SK-N-SH (cell line): ENCODE measurements at regions not wholly inside any gene's neighbourhood (a gene's known extent, or its start where the extent isn't known, plus 50 kb on each side); places are given as distances from the start of the nearest gene placed in this dataset.

Experiments
- CTCF ChIA-PET: fragments of 300-600, 350-600 bp; formaldehyde crosslinking; extraction: SDS; loops from one replicate; lab custom pipeline; 2021; lab: Yijun Ruan, JAX
- POLR2A ChIA-PET: fragments of 350-600 bp; sonication (Branson Sonifier 250); formaldehyde crosslinking; extraction: SDS; loops from one replicate; lab custom pipeline; 2020; ENCODE audit warnings: antibody characterized with exemption, inconsistent platforms; lab: Yijun Ruan, JAX
- DNase-seq: peaks from one replicate; pipeline ENCODE4 v3.0.0; 2012
- H2AFZ ChIP-seq: fragments of 200-600 bp; sonication (generic); 2 replicates; pipeline ENCODE4 v1.8.1; 2016; ENCODE audit warnings: antibody characterized with exemption, mild to moderate bottlenecking, low read depth
- H3F3A ChIP-seq: fragments of 200-600 bp; sonication (generic); replicated peaks from 2 replicates; pipeline ENCODE3; 2016; ENCODE audit warnings: antibody characterized with exemption, mild to moderate bottlenecking; ENCODE audit not compliant: insufficient read depth
- H3K27ac ChIP-seq, 2 experiments: fragments of 200-500 bp in 1 of 2; fragments of 200-600 bp in 1 of 2; sonication (Bioruptor generic) in 1 of 2; sonication (generic), shearing (Covaris generic) in 1 of 2; 2 replicates each; pipeline versions ENCODE4 v1.5.1 to v1.6.1; 2014 to 2016; ENCODE audit warnings: low read depth in 2 of 2, inconsistent platforms in 1 of 2, low read length in 1 of 2, mild to moderate bottlenecking in 1 of 2, mixed read lengths in 1 of 2
- H3K27me3 ChIP-seq: fragments of 200-600 bp; sonication (generic), shearing (Covaris generic); 2 replicates; pipeline ENCODE4 v1.6.1; 2016; ENCODE audit warnings: mixed run types; ENCODE audit not compliant: insufficient read depth
- H3K36me3 ChIP-seq, 2 experiments: fragments of 200-500 bp in 1 of 2; fragments of 200-600 bp in 1 of 2; sonication (Bioruptor generic) in 1 of 2; sonication (generic) in 1 of 2; replicated peaks in 1 of 2; 2 replicates each; pipeline versions ENCODE3 to v1.5.1; 2014 to 2016; ENCODE audit warnings: low read length in 1 of 2, mild to moderate bottlenecking in 1 of 2; ENCODE audit not compliant: insufficient read depth in 2 of 2, control insufficient read depth in 1 of 2
- H3K4me1 ChIP-seq, 2 experiments: fragments of 200-500 bp in 1 of 2; fragments of 200-600 bp in 1 of 2; sonication (Bioruptor generic) in 1 of 2; sonication (generic), shearing (Covaris generic) in 1 of 2; 2 replicates each; pipeline versions ENCODE4 v1.5.1 to v1.6.1; 2014 to 2016; ENCODE audit warnings: low read depth in 1 of 2, low read length in 1 of 2, mixed run types in 1 of 2; ENCODE audit not compliant: insufficient read depth in 2 of 2, control insufficient read depth in 1 of 2
- H3K4me2 ChIP-seq: fragments of 200-600 bp; sonication (generic), shearing (Covaris generic); 2 replicates; pipeline ENCODE4 v1.6.1; 2017; ENCODE audit warnings: mixed run types
- H3K4me3 ChIP-seq, 2 experiments: fragments of 200-500 bp in 1 of 2; fragments of 200-600 bp in 1 of 2; sonication (Bioruptor generic) in 1 of 2; sonication (generic), shearing (Covaris generic) in 1 of 2; 2 replicates each; pipeline versions ENCODE4 v1.5.1 to v1.8.1; 2014 to 2016; ENCODE audit warnings: low read depth in 2 of 2, inconsistent platforms in 1 of 2, low read length in 1 of 2, mild to moderate bottlenecking in 1 of 2, mixed read lengths in 1 of 2, moderate library complexity in 1 of 2
- H3K79me2 ChIP-seq: fragments of 200-600 bp; sonication (generic); 2 replicates; pipeline ENCODE4 v1.8.1; 2017; ENCODE audit warnings: mild to moderate bottlenecking; ENCODE audit not compliant: insufficient read depth
- H3K9ac ChIP-seq: fragments of 200-600 bp; sonication (generic); 2 replicates; pipeline ENCODE4 v1.6.1; 2017; ENCODE audit warnings: mixed run types
- H3K9me2 ChIP-seq: fragments of 200-600 bp; sonication (generic); 2 replicates; pipeline ENCODE4 v1.6.1; 2017; ENCODE audit warnings: mixed run types
- H3K9me3 ChIP-seq: fragments of 200-600 bp; sonication (generic); 2 replicates; pipeline ENCODE4 v1.6.1; 2017; ENCODE audit warnings: mixed run types, mild to moderate bottlenecking, moderate library complexity
- H4K20me1 ChIP-seq: fragments of 200-600 bp; sonication (generic); 2 replicates; pipeline ENCODE4 v1.6.1; 2017; ENCODE audit warnings: mild to moderate bottlenecking, mixed run types; ENCODE audit not compliant: insufficient read depth
- CHD2 ChIP-seq: fragments of 150-350 bp; IDR thresholded peaks from 2 replicates; pipeline ENCODE4 v1.6.1; 2018; ENCODE audit warnings: low read length; ENCODE audit not compliant: partially characterized antibody
- CTCF ChIP-seq: fragments of 200-600 bp; sonication (generic); IDR thresholded peaks from 2 replicates; pipeline ENCODE4 v1.6.1; 2017; ENCODE audit warnings: antibody characterized with exemption, mild to moderate bottlenecking, moderate library complexity
- ELF1 ChIP-seq: IDR thresholded peaks from 2 replicates; pipeline ENCODE4 v1.4.0; 2012
- EP300 ChIP-seq, 2 experiments: IDR thresholded peaks; 2 replicates each; pipeline versions ENCODE4 v1.4.0 to v1.6.1; 2012; ENCODE audit warnings: borderline replicate concordance in 1 of 2, low read depth in 1 of 2, low read length in 1 of 2
- FOSL2 ChIP-seq: IDR thresholded peaks from 2 replicates; pipeline ENCODE4 v1.4.0; 2012; ENCODE audit warnings: low read depth, mild to moderate bottlenecking, moderate library complexity, borderline replicate concordance
- FOXJ3 ChIP-seq: sonication (generic); formaldehyde crosslinking; IDR thresholded peaks from 2 replicates; pipeline ENCODE4 v1.5.1; 2020; ENCODE audit warnings: mild to moderate bottlenecking, missing genetic modification reagents
- FOXM1 ChIP-seq: IDR thresholded peaks from 2 replicates; pipeline ENCODE4 v1.4.0; 2012; ENCODE audit warnings: low read depth, mild to moderate bottlenecking
- GABPA ChIP-seq: IDR thresholded peaks from 2 replicates; pipeline ENCODE4 v1.4.0; 2012; ENCODE audit warnings: low read depth, mild to moderate bottlenecking
- GATA2 ChIP-seq: sonication (generic); formaldehyde crosslinking; IDR thresholded peaks from 2 replicates; pipeline ENCODE4 v1.5.0; 2020; ENCODE audit warnings: mild to moderate bottlenecking, missing genetic modification reagents
- JUND ChIP-seq: IDR thresholded peaks from 2 replicates; pipeline ENCODE4 v1.4.0; 2012
- MEF2A ChIP-seq: IDR thresholded peaks from 2 replicates; pipeline ENCODE4 v1.4.0; 2012; ENCODE audit warnings: low read depth, borderline replicate concordance
- POLR2AphosphoS5 ChIP-seq: IDR thresholded peaks from 2 replicates; pipeline ENCODE4 v1.6.1; 2012; ENCODE audit warnings: low read depth, low read length
- RAD21 ChIP-seq: IDR thresholded peaks from 2 replicates; pipeline ENCODE4 v1.6.1; 2012; ENCODE audit warnings: mild to moderate bottlenecking, low read length
- RCOR1 ChIP-seq: fragments of 150-350 bp; IDR thresholded peaks from 2 replicates; pipeline ENCODE4 v1.6.1; 2017; ENCODE audit warnings: antibody characterized with exemption, low read length
- REST ChIP-seq: IDR thresholded peaks from 2 replicates; pipeline ENCODE4 v1.6.1; 2012; ENCODE audit warnings: mild to moderate bottlenecking, low read depth, low read length, moderate library complexity
- RFX5 ChIP-seq: IDR thresholded peaks from 2 replicates; pipeline ENCODE4 v1.6.1; 2012; ENCODE audit warnings: mild to moderate bottlenecking, improper control_type of control experiment, low read length
- SIN3A ChIP-seq: IDR thresholded peaks from 2 replicates; pipeline ENCODE4 v1.6.1; 2012; ENCODE audit warnings: low read depth, mild to moderate bottlenecking, low read length, moderate library complexity, borderline replicate concordance
- SMC3 ChIP-seq: IDR thresholded peaks from 2 replicates; pipeline ENCODE4 v1.6.1; 2012; ENCODE audit warnings: low read depth, low read length, improper control_type of control experiment
- TAF1 ChIP-seq: IDR thresholded peaks from 2 replicates; pipeline ENCODE4 v1.6.1; 2012; ENCODE audit warnings: low read depth, mild to moderate bottlenecking, low read length, moderate library complexity, borderline replicate concordance
- TCF12 ChIP-seq: IDR thresholded peaks from 2 replicates; pipeline ENCODE4 v1.4.0; 2012
- TEAD4 ChIP-seq: IDR thresholded peaks from 2 replicates; pipeline ENCODE4 v1.4.0; 2012; ENCODE audit warnings: mild to moderate bottlenecking, borderline replicate concordance; ENCODE audit not compliant: insufficient read depth
- YY1 ChIP-seq: IDR thresholded peaks from 2 replicates; pipeline ENCODE4 v1.4.0; 2012; ENCODE audit warnings: low read depth, mild to moderate bottlenecking
- WGBS: methylation state at CpG from one replicate; pipeline ENCODE4 v1.1.6; 2017; ENCODE audit warnings: low lambda C conversion rate; 5-methylcytosine and 5-hydroxymethylcytosine counted together
- TF ChIP-seq, protein P1 (sequence below): fragments of 150-350 bp; IDR thresholded peaks from 2 replicates; pipeline ENCODE4 v1.6.1; 2016; ENCODE audit warnings: mild to moderate bottlenecking, low read depth, low read length
- TF ChIP-seq, protein P2 (sequence below): IDR thresholded peaks from 2 replicates; pipeline ENCODE4 v1.4.0; 2012; ENCODE audit warnings: low read depth, borderline replicate concordance

DNA sequence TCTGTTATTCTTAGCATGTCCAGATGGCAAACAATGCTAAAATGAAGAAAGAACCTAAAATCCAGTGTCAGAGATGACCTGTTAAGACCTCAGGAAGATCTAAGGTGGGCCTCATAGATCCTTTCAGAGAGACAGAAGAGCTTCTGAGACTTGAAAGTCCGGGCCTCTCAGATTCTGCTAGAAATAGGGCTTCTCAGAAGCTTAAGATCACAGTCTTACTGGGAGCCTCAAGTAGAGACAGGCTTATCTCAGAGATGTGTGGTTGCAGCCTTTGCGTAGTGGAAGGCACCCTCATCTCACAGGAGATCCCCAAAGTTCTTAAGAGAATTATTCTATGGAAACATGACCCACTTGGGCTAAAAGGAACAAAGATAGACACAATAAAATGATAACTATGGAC, 642.8 kb downstream of the TNS3 start:
- Histone ChIP-seq H3K27me3 (no peaks in the 10 kb centered on the region), H3F3A (no peaks in the 10 kb centered on the region), H3K4me3 (no peak overlapping the region), H3K36me3 (no peaks in the 10 kb centered on the region), H3K9ac (no peak overlapping the region), H3K79me2 (no peaks in the 10 kb centered on the region), H3K27ac (no peak overlapping the region), H3K9me3 (no peaks in the 10 kb centered on the region), H2AFZ (no peak overlapping the region), H3K4me2 (no peak overlapping the region), H3K4me1 (peaks cover 0 to 7% of the 10 kb centered on the region in 2 experiments; a peak in 1 of 4 replicates), H4K20me1 (no peaks in the 10 kb centered on the region), H3K9me2 (no peaks in the 10 kb centered on the region)
- CTCF ChIA-PET, result no interaction called here
- TF ChIP-seq FOSL2 (no peak), CHD2 (no peak), SMC3 (no peak), TEAD4 (no peak), FOXM1 (no peak), CTCF (no peak), SIN3A (no peak), GATA2 (CRISPR knock-in tag) (no peak), TCF12 (no peak), RFX5 (no peak)
- TF ChIP-seq, protein P1, sequence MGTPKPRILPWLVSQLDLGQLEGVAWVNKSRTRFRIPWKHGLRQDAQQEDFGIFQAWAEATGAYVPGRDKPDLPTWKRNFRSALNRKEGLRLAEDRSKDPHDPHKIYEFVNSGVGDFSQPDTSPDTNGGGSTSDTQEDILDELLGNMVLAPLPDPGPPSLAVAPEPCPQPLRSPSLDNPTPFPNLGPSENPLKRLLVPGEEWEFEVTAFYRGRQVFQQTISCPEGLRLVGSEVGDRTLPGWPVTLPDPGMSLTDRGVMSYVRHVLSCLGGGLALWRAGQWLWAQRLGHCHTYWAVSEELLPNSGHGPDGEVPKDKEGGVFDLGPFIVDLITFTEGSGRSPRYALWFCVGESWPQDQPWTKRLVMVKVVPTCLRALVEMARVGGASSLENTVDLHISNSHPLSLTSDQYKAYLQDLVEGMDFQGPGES, result no peak
- TF ChIP-seq, protein P2, sequence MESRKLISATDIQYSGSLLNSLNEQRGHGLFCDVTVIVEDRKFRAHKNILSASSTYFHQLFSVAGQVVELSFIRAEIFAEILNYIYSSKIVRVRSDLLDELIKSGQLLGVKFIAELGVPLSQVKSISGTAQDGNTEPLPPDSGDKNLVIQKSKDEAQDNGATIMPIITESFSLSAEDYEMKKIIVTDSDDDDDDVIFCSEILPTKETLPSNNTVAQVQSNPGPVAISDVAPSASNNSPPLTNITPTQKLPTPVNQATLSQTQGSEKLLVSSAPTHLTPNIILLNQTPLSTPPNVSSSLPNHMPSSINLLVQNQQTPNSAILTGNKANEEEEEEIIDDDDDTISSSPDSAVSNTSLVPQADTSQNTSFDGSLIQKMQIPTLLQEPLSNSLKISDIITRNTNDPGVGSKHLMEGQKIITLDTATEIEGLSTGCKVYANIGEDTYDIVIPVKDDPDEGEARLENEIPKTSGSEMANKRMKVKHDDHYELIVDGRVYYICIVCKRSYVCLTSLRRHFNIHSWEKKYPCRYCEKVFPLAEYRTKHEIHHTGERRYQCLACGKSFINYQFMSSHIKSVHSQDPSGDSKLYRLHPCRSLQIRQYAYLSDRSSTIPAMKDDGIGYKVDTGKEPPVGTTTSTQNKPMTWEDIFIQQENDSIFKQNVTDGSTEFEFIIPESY, result no peak
- no peak for DNase-seq
- POLR2A ChIA-PET, result no interaction called here
- 55% methylated on average over 2 of the region's 2 CpGs for WGBS

DNA sequence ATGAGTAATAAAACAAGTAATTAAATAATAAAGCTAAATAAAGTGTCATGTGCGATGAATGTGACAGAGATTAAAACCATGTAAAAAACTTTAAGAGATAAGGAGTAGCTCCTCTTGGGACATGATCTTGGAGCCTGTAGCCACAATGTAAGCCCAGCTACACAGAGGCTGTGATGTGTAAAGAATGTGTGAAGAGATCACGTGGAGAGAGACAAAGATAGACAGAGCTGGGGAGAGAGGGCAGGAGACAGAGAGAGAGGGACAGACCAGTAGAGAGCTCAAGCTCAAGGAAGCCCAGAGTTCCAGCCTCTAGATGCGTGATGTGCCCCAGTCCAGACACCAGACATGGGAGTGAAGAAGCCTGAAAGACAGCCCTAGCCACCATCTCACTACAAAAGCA, 644.1 kb downstream of the TNS3 start:
- Histone ChIP-seq H3F3A (peaks cover 10% of the 10 kb centered on the region), H3K4me1 (peaks cover 6 to 10% of the 10 kb centered on the region in 2 experiments; a peak in 3 of 4 replicates), H3K27ac (no peak overlapping the region), H3K4me2 (no peak overlapping the region), H3K27me3 (no peaks in the 10 kb centered on the region), H2AFZ (no peak overlapping the region), H3K4me3 (no peak overlapping the region), H4K20me1 (no peaks in the 10 kb centered on the region), H3K36me3 (no peaks in the 10 kb centered on the region), H3K9me3 (no peaks in the 10 kb centered on the region), H3K9me2 (no peaks in the 10 kb centered on the region), H3K9ac (no peak overlapping the region), H3K79me2 (no peaks in the 10 kb centered on the region)
- ChIA-PET POLR2A (no interaction called here), CTCF (interaction anchor here (1.2 kb wide), 1 partner anchor 9 kb away, joined by 3 read pairs; no protein-coding TSS in a partner anchor)
- 67% methylated on average over 3 of the region's 3 CpGs for WGBS
- DNase-seq, result no peak
- no peak for TF ChIP-seq EP300 (IDR thresholded peaks at IDR 0.05; ENCODE audit: borderline replicate concordance in 1 of 2, low read depth in 1 of 2, low read length in 1 of 2)
- TF ChIP-seq FOXJ3 (CRISPR knock-in tag), result no peak
- TF ChIP-seq GABPA, result no peak
- no peak for TF ChIP-seq JUND
- no peak for TF ChIP-seq YY1
- no peak for TF ChIP-seq ELF1
- TF ChIP-seq RCOR1, result no peak
- TF ChIP-seq TAF1, result no peak
- TF ChIP-seq REST, result no peak
- TF ChIP-seq TEAD4, result no peak
- TF ChIP-seq POLR2AphosphoS5, result no peak
- no peak for TF ChIP-seq RAD21
- no peak for TF ChIP-seq MEF2A
